NCI-H146 (cell line): ENCODE measurements at regions not wholly inside any gene's neighbourhood (a gene's known extent, or its start where the extent isn't known, plus 50 kb on each side); places are given as distances from the start of the nearest gene placed in this dataset.

Experiments
- DNase-seq: peaks from one replicate; lab custom pipeline; 2025; lab: John Stamatoyannopoulos, UW

DNA sequence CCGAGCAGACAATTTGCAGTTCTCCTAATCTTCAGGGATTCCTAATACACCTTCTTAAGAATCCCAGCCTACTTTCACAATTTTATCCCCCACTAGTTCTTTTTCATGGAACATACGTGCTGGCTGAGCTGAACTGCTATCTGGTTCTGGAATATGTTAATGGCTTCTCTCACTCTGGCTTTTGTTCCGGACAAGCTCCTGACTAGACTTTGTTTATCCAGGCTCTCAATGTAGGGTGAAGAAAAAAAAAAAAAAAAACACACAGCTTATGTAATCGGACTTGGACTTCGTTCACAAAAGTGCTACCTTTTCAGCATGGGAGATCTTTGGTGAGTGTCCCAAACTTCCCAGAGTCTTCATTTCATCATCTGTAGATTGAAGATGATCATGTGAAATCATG is 555.4 kb upstream of the CPEB2 start:
- no peak for DNase-seq

DNA sequence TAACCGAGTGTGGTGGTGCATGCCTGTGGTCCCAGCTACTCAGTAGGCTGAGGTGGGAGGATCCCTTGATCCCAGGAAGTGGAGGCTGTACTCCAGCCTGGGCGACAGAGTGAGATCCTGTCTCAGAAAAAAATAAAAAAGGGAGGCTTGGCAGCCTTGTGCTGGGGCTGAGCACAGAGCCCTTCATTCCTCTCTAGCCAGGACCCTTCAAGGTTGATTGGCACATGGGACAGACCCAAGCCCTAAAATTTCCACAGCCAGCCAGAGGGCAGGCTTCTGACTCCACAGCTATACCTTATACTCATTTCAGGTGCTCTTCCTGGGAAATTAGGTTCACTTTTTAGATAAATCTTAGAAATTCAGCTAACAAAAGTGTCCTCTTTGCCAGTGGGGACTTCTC is 553.0 kb upstream of the CPEB2 start:
- no peak for DNase-seq

DNA sequence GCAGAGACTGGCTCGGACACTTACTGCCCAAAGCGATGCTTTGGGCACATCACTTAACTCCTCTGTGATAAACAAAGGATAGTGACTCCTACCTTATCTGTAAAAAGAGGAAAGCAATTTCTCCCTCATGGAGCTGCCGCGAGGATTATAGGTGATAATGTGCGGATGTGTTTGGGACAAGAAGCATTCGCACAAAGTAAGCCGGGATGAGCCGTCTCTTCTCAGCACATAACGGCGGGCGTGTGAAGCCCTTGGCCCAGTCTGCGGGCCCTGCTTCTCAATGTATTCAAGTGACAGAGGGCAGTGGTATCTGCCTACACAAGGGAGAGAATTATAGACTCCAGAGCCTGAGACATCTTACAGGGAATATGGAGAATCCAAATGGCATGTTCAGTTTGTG is 550.3 kb upstream of the CPEB2 start:
- no peak for DNase-seq

DNA sequence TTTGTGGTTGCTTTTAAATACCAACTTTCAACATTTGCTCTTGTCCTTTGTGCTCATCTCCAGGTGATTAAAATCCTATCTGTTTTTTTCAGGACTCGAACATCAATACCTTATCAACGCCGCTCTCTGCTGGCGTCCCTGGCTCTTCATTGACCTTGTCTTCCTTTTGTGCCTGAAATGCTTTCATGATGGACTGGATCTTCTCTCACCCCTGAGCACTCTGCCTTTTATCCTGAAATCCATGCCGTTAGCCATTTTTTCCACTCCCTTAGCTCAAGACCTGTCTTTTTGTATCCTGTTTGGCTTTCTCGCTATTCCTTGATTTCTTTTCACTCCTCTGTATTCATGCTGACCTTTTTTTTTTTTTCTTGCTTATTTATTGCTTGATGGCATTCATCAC is 549.5 kb upstream of the CPEB2 start:
- DNase-seq, result peak; percentile 32

DNA sequence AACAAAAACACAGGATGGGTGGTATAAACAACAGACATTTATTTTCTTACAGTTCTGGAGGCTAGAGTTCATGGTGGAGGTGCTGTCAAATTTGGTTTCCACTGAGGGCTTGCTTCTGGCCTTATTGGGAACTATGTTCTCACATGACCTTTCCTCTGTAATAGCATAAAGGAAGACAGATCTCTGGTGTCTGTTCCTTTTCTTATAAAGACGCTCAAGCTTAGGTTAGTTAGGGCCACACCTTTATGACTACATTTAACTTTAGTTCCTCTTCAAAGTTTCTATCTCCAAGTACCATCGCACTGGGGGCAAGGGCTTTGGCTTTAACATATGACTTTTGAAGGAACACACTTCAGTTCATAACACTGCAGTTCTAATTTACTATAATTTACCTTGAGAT is 543.8 kb upstream of the CPEB2 start:
- DNase-seq, result no peak

DNA sequence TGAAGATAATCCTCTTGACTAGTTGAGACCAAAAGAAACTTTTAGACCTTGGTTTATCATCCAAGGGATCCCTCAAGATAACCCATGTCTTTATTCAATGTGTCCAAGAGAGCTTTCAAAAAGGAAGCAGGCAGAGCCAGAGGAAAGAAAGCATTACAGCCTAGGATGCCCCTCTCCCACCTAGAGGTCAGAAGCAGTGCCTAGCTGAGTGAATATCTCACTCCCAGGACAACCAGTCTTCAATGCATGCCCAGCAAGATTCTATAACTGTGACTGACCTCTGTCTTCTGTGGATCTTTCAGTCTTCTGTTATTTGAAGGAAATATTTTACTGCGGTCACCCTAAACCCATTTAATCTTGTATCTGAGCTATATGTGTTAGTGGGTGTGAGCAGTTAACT is 537.2 kb upstream of the CPEB2 start:
- no peak for DNase-seq

DNA sequence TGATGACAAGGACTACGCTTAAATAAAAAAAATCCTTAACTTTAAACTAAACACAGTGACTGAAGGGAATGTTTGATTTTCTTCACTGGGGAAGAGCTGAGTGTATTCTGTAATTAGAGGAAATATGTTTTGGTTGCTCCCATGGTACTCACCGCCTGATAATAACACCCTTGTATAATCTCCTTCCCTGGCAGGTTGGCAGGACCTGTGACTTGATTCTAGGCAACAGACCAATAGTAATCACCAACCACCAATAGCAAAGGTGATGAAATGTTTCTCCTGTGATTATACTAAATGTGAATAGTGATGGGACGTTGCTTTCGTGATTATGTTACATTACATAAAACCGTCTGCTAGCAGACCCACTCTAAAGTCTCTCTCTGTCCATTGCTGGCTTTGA is 536.8 kb upstream of the CPEB2 start:
- no peak for DNase-seq

DNA sequence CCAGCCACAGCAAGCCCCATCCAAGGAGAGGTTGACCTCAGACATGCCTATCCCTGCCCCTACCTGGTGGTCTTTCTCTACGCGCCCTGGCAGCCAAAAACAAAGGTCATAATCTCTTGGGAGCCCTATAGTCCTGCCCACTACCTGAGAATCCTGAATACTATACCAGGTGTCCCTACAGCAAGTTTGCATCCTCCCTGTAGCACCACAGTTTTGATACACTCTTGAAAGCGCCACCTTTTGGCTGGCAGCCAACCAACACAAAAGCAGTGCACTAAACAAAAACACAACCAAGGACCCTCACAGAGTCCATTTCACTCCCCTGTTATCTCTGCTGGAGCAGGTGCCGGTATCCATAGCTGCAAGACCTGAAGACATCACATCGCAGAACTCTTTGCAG is 523.8 kb upstream of the CPEB2 start:
- DNase-seq, result no peak

DNA sequence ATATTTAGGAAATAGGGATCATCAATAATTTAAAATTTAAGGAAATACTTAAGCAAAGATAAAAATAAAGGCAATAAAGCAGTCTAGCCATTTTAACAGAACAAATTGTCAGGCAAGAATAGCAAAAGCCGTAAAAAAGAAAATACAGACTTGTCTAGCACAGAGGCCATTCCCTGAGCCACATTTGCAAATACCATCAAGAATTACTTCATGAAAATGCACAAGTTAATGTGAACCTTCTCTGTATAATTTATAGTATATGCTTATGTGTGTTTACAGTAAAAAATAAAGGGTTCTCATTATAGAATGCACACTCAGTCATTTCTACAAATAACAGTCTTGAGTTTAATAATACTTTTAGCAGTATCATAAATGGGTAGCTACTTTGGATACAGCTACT is 505.9 kb upstream of the CPEB2 start:
- DNase-seq, result no peak

DNA sequence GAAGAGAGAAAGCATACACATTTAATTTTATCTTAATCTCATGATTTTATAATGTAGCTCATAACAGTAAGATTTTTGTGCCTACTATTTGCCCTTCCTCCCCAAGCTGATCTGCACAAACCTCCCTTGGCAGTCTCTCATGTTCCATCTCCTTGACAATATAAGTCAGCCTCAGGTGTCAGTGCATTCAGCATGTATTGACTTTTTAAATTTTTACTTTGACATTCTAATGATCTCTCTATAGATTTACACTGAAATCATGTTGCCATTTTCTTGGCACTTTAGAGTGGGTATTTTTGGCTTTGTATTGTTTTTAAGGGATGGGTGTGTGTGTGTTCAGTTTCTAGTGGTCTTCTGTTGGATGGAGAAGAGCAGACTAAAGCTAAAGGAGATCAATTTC is 505.3 kb upstream of the CPEB2 start:
- DNase-seq, result no peak

DNA sequence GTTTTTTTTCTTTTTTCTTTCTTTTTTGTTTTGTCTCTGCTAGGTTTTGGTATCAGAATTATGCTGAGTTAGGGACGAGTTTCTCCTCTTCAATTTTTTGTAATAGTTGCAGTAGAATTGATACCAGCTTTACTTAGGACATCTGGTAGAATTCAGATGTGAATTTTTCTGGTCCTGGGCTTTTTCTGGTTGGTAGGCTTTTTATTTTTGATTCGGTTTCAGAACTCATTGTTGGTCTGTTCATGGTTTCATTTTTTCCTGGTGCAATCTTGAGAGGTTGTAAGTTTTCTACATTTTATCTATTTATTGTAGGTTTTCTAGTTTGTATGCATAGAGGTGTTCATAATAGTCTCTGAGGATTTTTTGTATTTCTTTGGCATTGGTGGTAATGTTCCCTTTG is 498.1 kb upstream of the CPEB2 start:
- no peak for DNase-seq

DNA sequence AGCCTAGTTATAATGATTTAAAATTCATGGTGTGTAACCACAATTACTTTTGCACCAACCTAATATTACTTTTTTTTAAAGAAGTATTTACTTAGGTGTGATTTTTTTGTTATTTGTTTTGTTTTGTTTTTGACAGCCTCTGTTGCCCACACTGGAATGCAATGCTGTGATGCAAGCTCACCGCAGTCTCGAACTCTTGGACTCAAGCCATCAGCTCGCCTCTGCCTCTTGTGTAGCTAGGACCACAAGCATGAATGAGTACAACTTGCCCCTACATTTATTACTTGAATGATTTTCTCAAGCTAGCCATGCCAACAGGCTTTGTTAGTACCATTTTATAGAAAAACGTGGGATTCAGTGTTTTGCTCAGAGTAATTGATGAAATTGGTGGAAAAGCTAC is 488.8 kb upstream of the CPEB2 start:
- DNase-seq, result no peak

DNA sequence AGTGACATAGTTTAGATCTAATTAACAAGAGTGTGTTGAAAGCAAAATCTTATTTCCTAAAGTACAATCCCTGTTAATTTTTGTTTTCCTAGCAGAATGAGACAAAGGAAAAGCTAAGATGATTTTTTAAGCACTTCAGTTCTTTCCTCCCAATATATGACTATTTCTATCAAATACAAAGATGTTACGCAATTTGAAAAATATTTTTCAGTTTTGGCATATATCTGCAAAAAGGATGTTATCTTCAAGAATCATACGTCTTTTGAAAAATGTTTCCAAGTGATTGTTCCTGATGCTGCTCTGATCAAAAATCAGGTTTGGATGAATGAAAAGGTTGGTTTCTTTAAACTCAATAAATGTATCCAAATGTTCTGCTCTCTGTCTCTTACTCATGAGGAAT is 486.7 kb upstream of the CPEB2 start:
- DNase-seq, result no peak

DNA sequence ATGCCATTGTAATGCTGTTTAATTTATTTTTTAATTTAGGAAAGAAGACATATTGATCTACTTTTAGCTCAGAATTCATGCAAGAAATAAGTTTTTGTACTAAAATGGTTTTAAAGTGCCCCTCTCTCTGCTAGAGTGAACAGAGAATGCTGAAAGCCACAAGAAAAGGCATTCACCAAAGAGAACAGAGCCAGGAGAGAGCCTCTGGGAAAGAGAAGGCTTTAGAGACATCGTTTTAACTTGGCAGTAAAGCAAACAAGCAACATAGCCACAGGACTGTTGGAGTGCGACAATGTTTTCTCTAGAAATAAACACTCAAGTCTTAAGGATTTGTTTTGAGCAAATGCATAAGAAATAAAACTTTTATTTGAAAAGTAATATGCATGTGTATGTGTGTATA is 484.1 kb upstream of the CPEB2 start:
- DNase-seq, result no peak

DNA sequence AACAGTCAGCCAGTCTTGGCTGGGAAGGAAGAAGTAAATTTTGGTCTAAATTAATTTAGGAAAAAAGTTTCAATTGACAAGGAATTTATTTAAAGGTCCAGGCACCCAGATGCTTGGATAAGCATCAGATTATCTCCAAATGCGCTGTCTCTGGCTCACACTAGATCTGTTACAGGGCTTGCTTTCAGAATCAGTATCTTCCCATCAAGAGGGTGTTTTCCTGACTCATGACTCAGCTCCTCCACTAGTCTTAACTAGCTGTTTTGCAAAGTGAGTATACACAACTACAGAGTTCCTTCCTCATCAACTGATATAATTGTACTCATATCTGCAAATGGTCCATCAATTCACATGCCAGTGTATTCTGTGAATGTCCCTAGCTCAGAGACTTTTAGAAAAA is 482.1 kb upstream of the CPEB2 start:
- no peak for DNase-seq

DNA sequence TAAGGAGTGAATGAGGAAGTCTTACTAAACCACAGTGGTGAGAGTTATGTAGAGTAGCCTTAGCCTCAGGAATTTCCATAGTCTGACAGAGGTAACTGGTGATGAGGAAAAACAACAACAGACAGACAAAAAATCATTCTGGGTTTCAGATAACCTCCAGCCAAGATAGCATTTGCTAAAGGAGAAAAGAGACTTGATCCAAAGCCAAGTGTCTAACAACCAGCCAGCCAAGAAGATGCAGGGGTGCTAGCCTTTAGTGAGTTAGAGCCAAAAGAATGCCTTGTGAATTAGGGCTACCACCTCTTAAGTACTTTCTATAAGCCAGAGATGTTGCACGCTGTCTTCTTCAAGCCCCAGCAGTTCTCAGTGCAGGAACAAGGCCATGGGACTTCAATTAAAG is 478.0 kb upstream of the CPEB2 start:
- DNase-seq, result no peak

DNA sequence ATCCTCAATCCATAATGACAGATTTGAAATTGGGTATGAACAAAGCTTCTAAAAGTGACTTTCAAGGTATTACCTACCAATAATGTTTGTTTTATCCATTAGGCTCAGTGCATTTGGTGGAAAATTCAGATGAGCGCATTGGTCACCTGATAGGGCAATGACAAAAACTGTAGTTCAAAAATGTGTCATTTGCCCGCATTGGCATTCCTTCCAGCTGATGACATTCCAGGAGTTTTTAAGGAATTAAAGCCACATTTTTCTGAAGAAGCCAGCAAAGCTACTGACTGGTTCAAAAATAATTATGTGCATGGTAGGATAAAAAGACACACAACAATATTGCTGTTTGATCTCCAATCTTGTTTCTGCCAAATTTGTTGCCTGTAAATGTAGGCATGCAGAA is 473.4 kb upstream of the CPEB2 start:
- no peak for DNase-seq

DNA sequence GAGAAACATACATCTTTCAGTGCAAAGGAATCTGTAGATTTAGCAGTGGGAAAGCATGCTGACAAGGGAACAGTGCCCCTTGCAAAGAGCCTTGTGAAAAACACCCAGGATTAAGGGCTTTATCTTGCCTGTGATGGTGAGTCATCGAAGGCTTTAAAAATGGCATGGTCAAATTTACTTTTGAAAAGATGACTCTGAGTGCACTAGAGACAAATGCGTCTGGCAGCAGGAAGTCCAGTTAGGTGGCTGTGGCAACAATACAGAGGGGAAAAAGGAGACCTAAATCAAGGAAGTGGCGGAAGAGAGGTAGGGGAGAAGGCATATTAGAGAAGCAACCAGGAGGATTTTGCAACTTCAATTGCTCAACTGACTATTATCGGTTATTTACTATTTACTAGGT is 472.6 kb upstream of the CPEB2 start:
- no peak for DNase-seq

DNA sequence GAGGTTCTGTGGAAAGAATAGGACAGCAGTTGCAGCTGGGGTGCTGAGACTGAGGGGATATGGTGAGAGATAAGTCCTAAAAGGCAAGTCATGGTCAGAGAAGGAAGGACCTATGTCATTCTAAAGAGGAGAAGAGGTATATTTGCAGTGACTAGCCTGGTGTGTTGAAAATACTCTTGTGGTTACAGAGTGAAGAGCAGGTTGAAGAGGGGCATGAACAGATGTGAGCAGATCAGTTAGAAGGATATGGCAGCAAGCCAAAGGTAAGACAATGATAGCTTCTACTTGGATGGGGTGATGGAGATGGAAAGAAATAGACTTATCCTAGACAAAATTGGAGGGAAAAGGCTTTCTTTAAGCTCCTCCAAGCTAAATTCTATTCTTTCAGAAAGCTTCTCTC is 469.8 kb upstream of the CPEB2 start:
- no peak for DNase-seq

DNA sequence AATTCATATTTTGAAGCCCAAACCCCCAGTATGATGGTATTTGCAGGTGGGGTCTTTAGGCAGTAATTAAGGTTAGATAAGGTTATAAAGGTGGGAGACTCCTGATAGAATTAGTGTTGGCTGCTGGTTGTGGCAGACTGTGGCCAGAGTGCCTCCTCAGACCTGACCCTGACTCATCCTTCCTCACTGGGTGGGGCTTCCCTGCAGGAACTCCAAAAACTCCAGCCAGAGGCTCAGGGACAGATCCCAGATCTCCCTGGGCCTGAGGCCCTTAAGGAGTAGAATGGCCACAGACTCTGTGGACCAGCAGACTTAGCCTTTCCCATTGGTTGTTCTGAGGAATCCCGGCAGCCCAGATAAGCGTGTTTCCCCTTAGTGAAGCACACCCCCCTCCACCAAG is 463.0 kb upstream of the CPEB2 start:
- no peak for DNase-seq

DNA sequence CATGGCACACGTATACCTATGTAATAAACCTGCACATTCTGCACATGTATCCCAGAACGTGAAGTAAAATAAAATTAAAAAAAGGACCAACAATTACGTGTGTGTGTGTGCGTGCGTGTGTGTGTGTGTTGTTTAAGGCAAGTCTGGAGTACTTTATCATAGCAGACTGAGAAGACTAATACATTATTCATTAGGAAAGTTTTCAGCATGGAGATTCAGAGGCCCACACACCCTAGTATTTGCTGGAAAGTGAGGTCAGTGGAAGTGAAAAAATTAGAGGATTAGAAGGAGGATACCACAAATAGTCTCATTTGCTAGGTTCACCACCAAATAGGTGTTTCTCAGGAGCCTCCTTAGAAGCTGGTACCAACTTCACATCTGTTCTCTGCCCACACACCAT is 457.1 kb upstream of the CPEB2 start:
- no peak for DNase-seq

DNA sequence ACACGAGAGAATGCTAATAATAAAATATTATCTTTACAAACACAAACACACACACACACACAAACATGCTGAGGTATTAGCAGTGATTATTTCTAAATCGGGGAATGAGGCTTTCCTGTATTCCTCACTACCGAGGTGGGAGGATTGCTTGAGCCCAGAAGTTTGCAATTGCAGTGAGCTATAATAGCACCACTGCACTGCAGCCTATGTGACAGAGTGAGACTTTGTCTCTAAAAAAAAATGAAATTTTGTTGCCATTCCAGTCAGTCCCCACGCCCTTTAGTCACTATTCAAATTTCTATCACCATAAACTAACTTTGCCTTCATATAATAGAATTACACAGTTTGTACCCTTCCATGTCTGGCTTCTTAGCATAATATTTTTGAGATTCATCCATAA is 456.5 kb upstream of the CPEB2 start:
- DNase-seq, result no peak

DNA sequence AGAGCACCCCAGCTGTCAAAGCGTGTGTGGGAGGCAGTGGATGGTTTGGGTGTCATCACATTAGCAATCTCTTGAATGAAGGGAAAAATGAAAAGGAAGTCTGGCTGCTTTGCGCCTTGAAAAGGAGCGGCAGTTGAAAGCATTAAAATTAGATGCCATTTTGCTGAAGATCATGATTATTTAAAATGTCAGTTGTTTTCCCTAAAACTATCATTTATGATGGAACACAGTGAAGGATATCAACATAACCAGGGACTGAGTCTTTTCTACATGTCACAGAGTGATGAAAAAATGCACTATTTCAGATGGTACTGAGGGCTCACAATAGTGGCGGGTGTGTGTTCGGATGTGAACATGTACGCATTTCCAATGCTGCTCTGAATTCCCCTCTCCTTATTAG is 450.2 kb upstream of the CPEB2 start:
- no peak for DNase-seq

DNA sequence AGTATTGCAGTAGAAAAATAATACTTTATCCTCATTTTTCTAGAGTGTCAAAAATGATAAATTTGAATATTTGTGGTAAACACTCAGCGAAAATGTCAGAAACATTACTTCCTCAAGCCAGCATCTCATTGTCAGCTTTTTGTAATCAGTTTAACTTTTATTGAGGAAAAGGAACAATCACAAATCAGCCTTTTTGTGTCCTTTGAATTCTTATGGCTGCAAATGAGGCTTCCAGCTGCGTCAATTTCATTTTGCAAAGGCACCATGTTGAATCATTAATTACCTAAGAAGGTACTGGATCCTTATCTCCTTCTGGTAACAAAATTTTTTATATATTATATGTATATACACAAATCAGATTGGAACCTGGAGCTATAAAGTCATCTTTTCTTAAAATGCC is 442.6 kb upstream of the CPEB2 start:
- DNase-seq, result peak; percentile 38

DNA sequence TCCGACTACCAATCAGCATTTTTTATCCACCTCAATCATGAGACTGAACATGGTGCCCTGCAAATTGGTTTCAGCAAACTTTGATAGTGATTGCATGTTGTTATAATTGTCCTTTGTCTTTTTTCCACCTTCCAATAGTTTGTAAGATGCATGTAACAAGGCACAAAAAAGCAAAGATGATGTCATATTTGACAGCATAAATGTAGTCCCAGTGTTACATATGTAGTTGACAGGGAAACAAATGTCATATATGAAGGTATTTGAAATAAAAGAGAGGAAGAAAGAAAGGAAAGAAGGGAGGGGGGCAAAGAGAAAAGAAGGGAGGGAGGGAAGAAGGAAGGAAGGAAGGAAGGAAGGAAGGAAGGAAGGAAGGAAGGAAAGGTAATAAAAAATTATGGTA is 441.7 kb upstream of the CPEB2 start:
- no peak for DNase-seq

DNA sequence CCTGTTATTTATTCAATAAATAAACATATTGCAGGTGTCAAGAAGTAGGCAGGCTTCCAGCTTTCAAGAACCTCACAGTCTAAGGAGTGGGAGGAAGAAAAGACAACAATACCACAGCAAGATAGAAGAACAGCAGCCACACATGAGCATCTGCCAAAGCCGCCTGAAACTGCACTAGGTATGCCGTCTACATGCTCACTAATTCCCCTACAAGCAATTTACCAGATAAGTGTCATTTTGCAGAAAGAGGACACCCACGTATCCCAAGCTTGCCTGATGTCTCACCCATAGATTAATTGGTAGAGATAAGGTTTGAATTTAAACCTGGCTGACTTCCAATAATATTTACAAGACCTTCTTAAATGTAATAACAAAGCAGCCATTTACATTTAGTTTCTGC is 439.4 kb upstream of the CPEB2 start:
- DNase-seq, result no peak
